ENCODE measurements at regions not wholly inside any gene's neighbourhood (a gene's known extent, or its start where the extent isn't known, plus 50 kb on each side); places are given as distances from the start of the nearest gene placed in this dataset.

- no peak for TF ChIP-seq CTCF (IDR thresholded peaks at IDR 0.05)
- no peak for TF ChIP-seq POLR2A (IDR thresholded peaks at IDR 0.05)
Measured at GRCh38 chr9:87300915-87301314, 196.8 kb upstream of the DAPK1 start.

Measured in stomach (tissue), 4 donors.